LNCAP (cell line): ENCODE measurements at regions not wholly inside any gene's neighbourhood (a gene's known extent, or its start where the extent isn't known, plus 50 kb on each side); places are given as distances from the start of the nearest gene placed in this dataset.

Experiments used
- CTCF ChIP-seq: fragments of 450-650 bp; IDR thresholded peaks from 2 replicates; pipeline ENCODE4 v1.5.1; 2017; ENCODE audit warnings: mild to moderate bottlenecking

GRCh38 chr13:82654861-82655855 lies 1227.1 kb downstream of the SLITRK1 start:
- TF ChIP-seq CTCF, result no peak

GRCh38 chr13:82654143-82654542 lies 1228.1 kb downstream of the SLITRK1 start:
- TF ChIP-seq CTCF, result no peak

GRCh38 chr13:82647540-82647939 lies 1234.7 kb downstream of the SLITRK1 start:
- TF ChIP-seq CTCF, result no peak

- TF ChIP-seq CTCF, result no peak
Measured at GRCh38 chr13:82636119-82636518, 1246.2 kb downstream of the SLITRK1 start.

- TF ChIP-seq CTCF, result no peak
Measured at GRCh38 chr13:82634946-82635345, 1247.3 kb downstream of the SLITRK1 start.

GRCh38 chr13:82627183-82627582 lies 1255.1 kb downstream of the SLITRK1 start:
- no peak for TF ChIP-seq CTCF

GRCh38 chr13:82625717-82626116 lies 1256.6 kb downstream of the SLITRK1 start:
- no peak for TF ChIP-seq CTCF
